ENCODE measurements at regions not wholly inside any gene's neighbourhood (a gene's known extent, or its start where the extent isn't known, plus 50 kb on each side); places are given as distances from the start of the nearest gene placed in this dataset.

DNA sequence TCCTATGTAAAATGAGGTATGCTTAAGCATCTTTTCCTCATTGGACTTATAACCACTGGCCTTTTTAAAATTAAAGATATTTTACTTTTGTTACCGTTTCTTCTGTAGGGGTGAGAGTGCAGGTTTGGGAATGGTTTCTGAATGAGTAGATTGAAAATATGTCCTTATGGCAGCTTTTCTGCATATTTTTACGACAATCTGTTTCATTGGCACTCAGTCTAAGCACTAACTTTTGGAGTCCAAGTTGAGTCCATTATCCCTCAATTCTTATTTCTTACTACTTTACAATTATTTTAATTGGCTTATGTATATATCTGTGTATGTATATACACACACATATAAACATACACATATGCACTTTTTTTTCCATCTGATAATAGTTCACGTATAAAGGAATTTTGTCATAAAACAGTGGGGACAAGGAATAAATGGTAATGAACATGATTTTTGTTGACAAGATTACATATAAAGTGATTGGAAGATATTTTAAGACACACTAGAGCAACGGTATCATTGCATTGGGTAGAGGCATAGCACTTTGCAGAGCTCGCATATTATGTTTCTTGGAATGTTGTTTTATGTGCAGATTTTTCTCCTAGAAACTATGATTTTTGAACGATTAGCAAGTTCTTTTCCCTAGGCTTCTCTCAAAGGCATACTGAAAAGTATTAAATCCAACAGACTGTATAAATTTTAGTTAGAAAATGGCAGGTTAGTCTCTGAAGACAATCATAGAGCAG, 133.0 kb downstream of the FAT4 start:
- Histone ChIP-seq H3K9ac (ENCODE audit: low read length) (no peak overlapping the region), H3K79me2 (ENCODE audit: low read length) (no peaks in the 10 kb centered on the region), H2AFZ (ENCODE audit: low read depth, low read length) (no peak overlapping the region), H3K4me2 (ENCODE audit: low read length) (no peak overlapping the region), H3K4me3 (ENCODE audit: low read length) (no peak overlapping the region), H3K4me1 (ENCODE audit: low read length) (no peaks in the 10 kb centered on the region), H3K27ac (ENCODE audit: low read length) (no peak overlapping the region), H3K9me3 (ENCODE audit: insufficient read depth, low read length) (no peaks in the 10 kb centered on the region), H3K36me3 (replicated peaks; ENCODE audit: low read depth, low read length) (no peaks in the 10 kb centered on the region), H4K20me1 (ENCODE audit: insufficient read depth, low read length) (no peaks in the 10 kb centered on the region), H3K27me3 (ENCODE audit: low read depth, low read length) (no peaks in the 10 kb centered on the region)
- TF ChIP-seq EZH2phosphoT487 (IDR thresholded peaks at IDR 0.05; ENCODE audit: low read depth): no peak
- TF ChIP-seq, protein P1, sequence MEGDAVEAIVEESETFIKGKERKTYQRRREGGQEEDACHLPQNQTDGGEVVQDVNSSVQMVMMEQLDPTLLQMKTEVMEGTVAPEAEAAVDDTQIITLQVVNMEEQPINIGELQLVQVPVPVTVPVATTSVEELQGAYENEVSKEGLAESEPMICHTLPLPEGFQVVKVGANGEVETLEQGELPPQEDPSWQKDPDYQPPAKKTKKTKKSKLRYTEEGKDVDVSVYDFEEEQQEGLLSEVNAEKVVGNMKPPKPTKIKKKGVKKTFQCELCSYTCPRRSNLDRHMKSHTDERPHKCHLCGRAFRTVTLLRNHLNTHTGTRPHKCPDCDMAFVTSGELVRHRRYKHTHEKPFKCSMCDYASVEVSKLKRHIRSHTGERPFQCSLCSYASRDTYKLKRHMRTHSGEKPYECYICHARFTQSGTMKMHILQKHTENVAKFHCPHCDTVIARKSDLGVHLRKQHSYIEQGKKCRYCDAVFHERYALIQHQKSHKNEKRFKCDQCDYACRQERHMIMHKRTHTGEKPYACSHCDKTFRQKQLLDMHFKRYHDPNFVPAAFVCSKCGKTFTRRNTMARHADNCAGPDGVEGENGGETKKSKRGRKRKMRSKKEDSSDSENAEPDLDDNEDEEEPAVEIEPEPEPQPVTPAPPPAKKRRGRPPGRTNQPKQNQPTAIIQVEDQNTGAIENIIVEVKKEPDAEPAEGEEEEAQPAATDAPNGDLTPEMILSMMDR (IDR thresholded peaks at IDR 0.05; ENCODE audit: low read depth, low read length): no peak

DNA sequence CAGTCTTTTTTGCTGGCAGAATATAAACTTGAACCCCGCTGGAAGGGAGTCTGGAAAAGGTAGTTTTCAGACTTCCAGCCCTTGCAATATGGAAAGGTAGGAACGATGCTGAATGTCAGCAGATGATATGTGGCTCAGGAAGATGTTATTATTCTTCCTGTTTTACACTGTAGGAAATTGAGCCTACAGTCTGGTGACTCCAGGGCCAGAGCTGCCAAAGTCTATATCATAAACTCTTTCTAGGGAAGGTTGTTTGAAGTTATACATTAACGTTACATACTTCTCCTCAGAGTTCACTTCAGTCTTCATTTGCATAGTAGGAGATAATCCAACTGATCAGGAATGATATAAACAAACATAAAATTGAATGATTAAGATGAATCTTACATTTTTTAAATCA, 141.3 kb downstream of the FAT4 start:
- H3K27ac ChIP-seq (ENCODE audit: low read length): no peak overlapping the region
- H3K79me2 ChIP-seq (ENCODE audit: low read length): no peaks in the 10 kb centered on the region
- H4K20me1 ChIP-seq (ENCODE audit: insufficient read depth, low read length): no peaks in the 10 kb centered on the region
- H3K36me3 ChIP-seq (replicated peaks; ENCODE audit: low read depth, low read length): no peaks in the 10 kb centered on the region
- H3K4me3 ChIP-seq (ENCODE audit: low read length): no peak overlapping the region
- H3K9ac ChIP-seq (ENCODE audit: low read length): no peak overlapping the region
- TF ChIP-seq EZH2phosphoT487 (IDR thresholded peaks at IDR 0.05; ENCODE audit: low read depth): no peak
- TF ChIP-seq, protein P1 (IDR thresholded peaks at IDR 0.05; ENCODE audit: low read depth, low read length): no peak
- no peak overlapping the region for H2AFZ ChIP-seq (ENCODE audit: low read depth, low read length)
- no peak overlapping the region for H3K4me2 ChIP-seq (ENCODE audit: low read length)
- no peaks in the 10 kb centered on the region for H3K9me3 ChIP-seq (ENCODE audit: insufficient read depth, low read length)
- no peaks in the 10 kb centered on the region for H3K4me1 ChIP-seq (ENCODE audit: low read length)
- no peaks in the 10 kb centered on the region for H3K27me3 ChIP-seq (ENCODE audit: low read depth, low read length)

GRCh38 chr4:125459531-125459930, 144.8 kb downstream of the FAT4 start:
- no peaks in the 10 kb centered on the region for H3K9me3 ChIP-seq (ENCODE audit: insufficient read depth, low read length)
- TF ChIP-seq, protein P1 (IDR thresholded peaks at IDR 0.05; ENCODE audit: low read depth, low read length): no peak
- TF ChIP-seq EZH2phosphoT487 (IDR thresholded peaks at IDR 0.05; ENCODE audit: low read depth): no peak
- no peak overlapping the region for H3K27ac ChIP-seq (ENCODE audit: low read length)
- no peak overlapping the region for H3K4me2 ChIP-seq (ENCODE audit: low read length)
- no peaks in the 10 kb centered on the region for H4K20me1 ChIP-seq (ENCODE audit: insufficient read depth, low read length)
- no peaks in the 10 kb centered on the region for H3K4me1 ChIP-seq (ENCODE audit: low read length)
- H3K4me3 ChIP-seq (ENCODE audit: low read length): no peak overlapping the region
- no peaks in the 10 kb centered on the region for H3K27me3 ChIP-seq (ENCODE audit: low read depth, low read length)
- H3K36me3 ChIP-seq (replicated peaks; ENCODE audit: low read depth, low read length): no peaks in the 10 kb centered on the region
- H3K9ac ChIP-seq (ENCODE audit: low read length): no peak overlapping the region
- no peak overlapping the region for H2AFZ ChIP-seq (ENCODE audit: low read depth, low read length)
- H3K79me2 ChIP-seq (ENCODE audit: low read length): no peaks in the 10 kb centered on the region

GRCh38 chr4:125461676-125462363, 147.1 kb downstream of the FAT4 start:
- Histone ChIP-seq H3K4me2 (ENCODE audit: low read length) (no peak overlapping the region), H3K9me3 (ENCODE audit: insufficient read depth, low read length) (no peaks in the 10 kb centered on the region), H3K27me3 (ENCODE audit: low read depth, low read length) (no peaks in the 10 kb centered on the region), H2AFZ (ENCODE audit: low read depth, low read length) (no peak overlapping the region), H3K9ac (ENCODE audit: low read length) (no peak overlapping the region), H3K79me2 (ENCODE audit: low read length) (no peaks in the 10 kb centered on the region), H3K27ac (ENCODE audit: low read length) (no peak overlapping the region), H4K20me1 (ENCODE audit: insufficient read depth, low read length) (no peaks in the 10 kb centered on the region), H3K4me1 (ENCODE audit: low read length) (no peaks in the 10 kb centered on the region), H3K36me3 (replicated peaks; ENCODE audit: low read depth, low read length) (no peaks in the 10 kb centered on the region), H3K4me3 (ENCODE audit: low read length) (no peak overlapping the region)
- TF ChIP-seq, protein P1 (IDR thresholded peaks at IDR 0.05; ENCODE audit: low read depth, low read length): no peak
- TF ChIP-seq EZH2phosphoT487 (IDR thresholded peaks at IDR 0.05; ENCODE audit: low read depth): no peak
